H1 (cell line): ENCODE measurements at regions not wholly inside any gene's neighbourhood (a gene's known extent, or its start where the extent isn't known, plus 50 kb on each side); places are given as distances from the start of the nearest gene placed in this dataset.

Experiments
- CTCF ChIA-PET: fragments of 300-600 bp; sonication (Branson Sonifier 250); formaldehyde crosslinking; loops from one replicate; lab custom pipeline; 2021; ENCODE audit not compliant: partially characterized antibody; lab: Charles Lee
- POLR2A ChIA-PET: fragments of 300-600 bp; sonication (Branson Sonifier 250); formaldehyde crosslinking; loops from one replicate; lab custom pipeline; 2021; ENCODE audit warnings: inconsistent platforms; ENCODE audit not compliant: partially characterized antibody; lab: Charles Lee
- DNase-seq, 2 experiments: peaks; one replicate each; pipeline versions ENCODE4 v3.0.0 to v3.0.0-alpha.2; 2010 to 2022; ENCODE audit warnings: low spot score in 2 of 2, low read depth in 1 of 2, mixed read lengths in 1 of 2
- FAIRE-seq: peaks from 2 replicates; lab custom pipeline; 2011; peaks lifted over from hg19 to GRCh38; lab: Jason Lieb, UNC
- H2AFZ ChIP-seq: 2 replicates; pipeline ENCODE4 v1.8.1; 2012; ENCODE audit warnings: low read length, inconsistent platforms
- H2AK5ac ChIP-seq: 2 replicates; pipeline ENCODE4 v1.6.1; 2013; ENCODE audit warnings: low read depth, low read length
- H2BK120ac ChIP-seq: replicated peaks from 2 replicates; pipeline ENCODE3; 2013; ENCODE audit warnings: low read depth, low read length, inconsistent platforms
- H2BK12ac ChIP-seq: 2 replicates; pipeline ENCODE4 v1.6.1; 2013; ENCODE audit warnings: low read depth, low read length
- H2BK15ac ChIP-seq: 2 replicates; pipeline ENCODE4 v1.6.1; 2013; ENCODE audit warnings: low read length
- H2BK20ac ChIP-seq: 2 replicates; pipeline ENCODE4 v1.6.1; 2013; ENCODE audit warnings: low read length
- H2BK5ac ChIP-seq: 2 replicates; pipeline ENCODE4 v1.6.1; 2013; ENCODE audit warnings: low read depth, low read length
- H3K14ac ChIP-seq: 2 replicates; pipeline ENCODE4 v1.6.1; 2013; ENCODE audit warnings: inconsistent platforms; ENCODE audit not compliant: insufficient read length
- H3K18ac ChIP-seq: 2 replicates; pipeline ENCODE4 v1.6.1; 2013; ENCODE audit warnings: low read length; ENCODE audit errors: extremely low read depth
- H3K23ac ChIP-seq: 2 replicates; pipeline ENCODE4 v1.6.1; 2013; ENCODE audit warnings: inconsistent platforms; ENCODE audit not compliant: insufficient read length
- H3K23me2 ChIP-seq: 2 replicates; pipeline ENCODE4 v1.6.1; 2013; ENCODE audit warnings: low read depth, low read length
- H3K27ac ChIP-seq: 2 replicates; pipeline ENCODE4 v1.6.1; 2011; ENCODE audit warnings: low read depth, low read length, inconsistent platforms
- H3K27me3 ChIP-seq, 4 experiments: replicated peaks in 1 of 4; 1 replicate in 1 of 4; 2 replicates in 3 of 4; pipeline versions ENCODE4 v1.6.1 to v1.8.1; 2011 to 2013; ENCODE audit warnings: low read length in 3 of 4, mild to moderate bottlenecking in 3 of 4, inconsistent platforms in 2 of 4, mixed read lengths in 2 of 4, moderate library complexity in 1 of 4; ENCODE audit not compliant: control insufficient read depth in 3 of 4, insufficient read depth in 3 of 4; ENCODE audit errors: extremely low read depth in 1 of 4
- H3K36me3 ChIP-seq, 4 experiments: 2 replicates each; pipeline versions ENCODE4 v1.6.1 to v1.8.1; 2011 to 2013; ENCODE audit warnings: mild to moderate bottlenecking in 4 of 4, low read length in 3 of 4, moderate library complexity in 2 of 4, control low read depth in 1 of 4, inconsistent platforms in 1 of 4; ENCODE audit not compliant: insufficient read depth in 4 of 4, control insufficient read depth in 2 of 4
- H3K4ac ChIP-seq: replicated peaks from 2 replicates; pipeline ENCODE3; 2013; ENCODE audit warnings: low read length, low read depth, mixed read lengths, inconsistent platforms; ENCODE audit not compliant: insufficient read length
- H3K4me1 ChIP-seq, 4 experiments: replicated peaks in 1 of 4; 1 replicate in 1 of 4; 2 replicates in 3 of 4; pipeline versions ENCODE4 v1.6.1 to v1.8.1; 2011 to 2013; ENCODE audit warnings: low read length in 3 of 4, inconsistent platforms in 2 of 4, mixed read lengths in 1 of 4; ENCODE audit not compliant: insufficient read depth in 4 of 4, control insufficient read depth in 3 of 4
- H3K4me2 ChIP-seq, 2 experiments: 2 replicates each; pipeline versions ENCODE4 v1.6.1 to v1.8.1; 2011 to 2013; ENCODE audit warnings: low read depth in 2 of 2, low read length in 2 of 2, control low read depth in 1 of 2, inconsistent platforms in 1 of 2, mild to moderate bottlenecking in 1 of 2; ENCODE audit not compliant: insufficient read depth in 1 of 2
- H3K4me3 ChIP-seq, 4 experiments: fragments of 200-600, 300-600 bp in 1 of 4; sonication (generic), shearing (Covaris generic), sonication (Bioruptor Twin) in 1 of 4; 2 replicates each; pipeline versions ENCODE4 v1.5.1 to v1.8.1; 2011 to 2016; ENCODE audit warnings: low read length in 4 of 4, low read depth in 3 of 4, control low read depth in 2 of 4, inconsistent platforms in 2 of 4, mild to moderate bottlenecking in 2 of 4, mixed read lengths in 1 of 4, moderate library complexity in 1 of 4; ENCODE audit not compliant: insufficient read depth in 2 of 4; ENCODE audit errors: extremely low read depth in 1 of 4
- H3K56ac ChIP-seq: replicated peaks from 2 replicates; pipeline ENCODE3; 2013; ENCODE audit warnings: low read depth, mild to moderate bottlenecking, mixed read lengths, low read length, inconsistent platforms; ENCODE audit not compliant: insufficient read length
- H3K79me1 ChIP-seq: 2 replicates; pipeline ENCODE4 v1.6.1; 2013; ENCODE audit warnings: low read depth, low read length, control low read depth
- H3K79me2 ChIP-seq, 2 experiments: 2 replicates each; pipeline versions ENCODE4 v1.6.1 to v1.8.1; 2012 to 2013; ENCODE audit warnings: low read length in 2 of 2, mild to moderate bottlenecking in 2 of 2, inconsistent platforms in 1 of 2; ENCODE audit not compliant: insufficient read depth in 2 of 2, control insufficient read depth in 1 of 2
- H3K9ac ChIP-seq, 4 experiments: replicated peaks in 1 of 4; 1 replicate in 1 of 4; 2 replicates in 3 of 4; pipeline versions ENCODE4 v1.6.1 to v1.8.1; 2011 to 2013; ENCODE audit warnings: low read depth in 3 of 4, low read length in 3 of 4, control low read depth in 2 of 4, mild to moderate bottlenecking in 2 of 4, moderate library complexity in 2 of 4, inconsistent platforms in 1 of 4; ENCODE audit errors: extremely low read depth in 1 of 4
- H3K9me3 ChIP-seq, 2 experiments: 2 replicates each; pipeline versions ENCODE4 v1.6.1 to v1.8.1; 2012 to 2013; ENCODE audit warnings: mild to moderate bottlenecking in 2 of 2, moderate library complexity in 2 of 2, control low read depth in 1 of 2, inconsistent platforms in 1 of 2, low read depth in 1 of 2, low read length in 1 of 2, mixed read lengths in 1 of 2; ENCODE audit not compliant: insufficient read depth in 2 of 2
- H4K20me1 ChIP-seq, 2 experiments: replicated peaks in 1 of 2; 2 replicates each; pipeline versions ENCODE3 to v1.8.1; 2011 to 2013; ENCODE audit warnings: inconsistent platforms in 2 of 2, low read length in 2 of 2, mild to moderate bottlenecking in 1 of 2; ENCODE audit not compliant: insufficient read depth in 2 of 2, control insufficient read depth in 1 of 2
- H4K5ac ChIP-seq: 2 replicates; pipeline ENCODE4 v1.6.1; 2013; ENCODE audit warnings: low read length, low read depth, mixed read lengths, inconsistent platforms; ENCODE audit not compliant: insufficient read length
- H4K8ac ChIP-seq: 2 replicates; pipeline ENCODE4 v1.8.0; 2013; ENCODE audit warnings: mild to moderate bottlenecking, moderate library complexity, low read length, inconsistent platforms; ENCODE audit not compliant: insufficient read depth; ENCODE audit errors: extremely low read depth
- H4K91ac ChIP-seq: replicated peaks from 2 replicates; pipeline ENCODE3; 2013; ENCODE audit warnings: low read length, mixed read lengths, inconsistent platforms; ENCODE audit not compliant: insufficient read length
- SP1 ChIP-seq: IDR thresholded peaks from 2 replicates; pipeline ENCODE4 v1.6.1; 2011; ENCODE audit warnings: low read depth, low read length
- SUZ12 ChIP-seq: fragments of 200-600 bp; sonication (generic); IDR thresholded peaks from 2 replicates; pipeline ENCODE4 v1.6.1; 2012; ENCODE audit warnings: mild to moderate bottlenecking, inconsistent platforms, low read length, moderate library complexity, mixed read lengths
- WGBS, 2 experiments: shearing (Covaris generic) in 1 of 2; methylation state at CpG; one replicate each; pipeline versions ENCODE4 v1.1.6 to v1.1.7; 2013 to 2015; ENCODE audit warnings: low lambda C conversion rate in 2 of 2, mixed read lengths in 2 of 2, inconsistent platforms in 1 of 2, low coverage in 1 of 2, missing lambda C conversion rate in 1 of 2; ENCODE audit not compliant: insufficient replicate concordance in 2 of 2, insufficient coverage in 1 of 2, insufficient read length in 1 of 2; ENCODE audit errors: extremely low coverage in 1 of 2, missing lambda C conversion rate in 1 of 2; 5-methylcytosine and 5-hydroxymethylcytosine counted together

- no peak overlapping the region for H3K4me3 ChIP-seq
- H3K4me2 ChIP-seq = no peak overlapping the region
- no peak overlapping the region for H4K5ac ChIP-seq
- no peaks in the 10 kb centered on the region for H3K4me1 ChIP-seq
- no peak overlapping the region for H2AK5ac ChIP-seq
- H3K18ac ChIP-seq = no peak overlapping the region
- WGBS, 2 experiments = 87% methylated on average over 3 of the region's 3 CpGs; no CpG with 5 or more reads in 1 of the 2 experiments
- ChIA-PET POLR2A (no interaction called here), CTCF (no interaction called here)
- no peak overlapping the region for H3K14ac ChIP-seq
- no peak overlapping the region for H3K4ac ChIP-seq
- FAIRE-seq (no peak), DNase-seq (no peak)
- H4K91ac ChIP-seq = no peak overlapping the region
- H3K27me3 ChIP-seq = no peaks in the 10 kb centered on the region; a peak in 1 of 7 replicates
- H3K9ac ChIP-seq = no peak overlapping the region
- H3K56ac ChIP-seq = no peak overlapping the region
- H2BK5ac ChIP-seq = no peak overlapping the region
- no peak overlapping the region for H3K23ac ChIP-seq
- peaks cover 0 to 7% of the 10 kb centered on the region in 2 experiments; a peak in 1 of 4 replicates for H3K9me3 ChIP-seq
- TF ChIP-seq SUZ12 (no peak), SP1 (no peak)
- no peak overlapping the region for H2BK12ac ChIP-seq
- no peak overlapping the region for H2BK120ac ChIP-seq
- H3K23me2 ChIP-seq = no peaks in the 10 kb centered on the region; the same call in 1 of the 2 replicates
- H2BK20ac ChIP-seq = no peak overlapping the region
- no peak overlapping the region for H4K8ac ChIP-seq
- H2AFZ ChIP-seq = no peak overlapping the region
- no peaks in the 10 kb centered on the region for H3K79me2 ChIP-seq
- no peaks in the 10 kb centered on the region for H3K79me1 ChIP-seq
- H2BK15ac ChIP-seq = no peak overlapping the region
- no peaks in the 10 kb centered on the region for H3K36me3 ChIP-seq
- H3K27ac ChIP-seq = no peak overlapping the region
- no peaks in the 10 kb centered on the region for H4K20me1 ChIP-seq
Observed at GRCh38 chr5:117519957-117520500, 945.4 kb upstream of the SEMA6A start.
